Stimulated activated CD4-positive, alpha-beta T cell treated with anti-CD3 and anti-CD28 coated beads, Interleukin-2, amount 100 ng/mL, for 48 hours (primary cell): ENCODE measurements at regions not wholly inside any gene's neighbourhood (a gene's known extent, or its start where the extent isn't known, plus 50 kb on each side); places are given as distances from the start of the nearest gene placed in this dataset.
A peak's percentile ranks its signal among the peaks of the same experiment; 100 is the strongest.

Experiments
- DNase-seq, 2 donors: peaks; one replicate each; pipeline ENCODE4 v3.0.0-alpha.2; 2020

DNA sequence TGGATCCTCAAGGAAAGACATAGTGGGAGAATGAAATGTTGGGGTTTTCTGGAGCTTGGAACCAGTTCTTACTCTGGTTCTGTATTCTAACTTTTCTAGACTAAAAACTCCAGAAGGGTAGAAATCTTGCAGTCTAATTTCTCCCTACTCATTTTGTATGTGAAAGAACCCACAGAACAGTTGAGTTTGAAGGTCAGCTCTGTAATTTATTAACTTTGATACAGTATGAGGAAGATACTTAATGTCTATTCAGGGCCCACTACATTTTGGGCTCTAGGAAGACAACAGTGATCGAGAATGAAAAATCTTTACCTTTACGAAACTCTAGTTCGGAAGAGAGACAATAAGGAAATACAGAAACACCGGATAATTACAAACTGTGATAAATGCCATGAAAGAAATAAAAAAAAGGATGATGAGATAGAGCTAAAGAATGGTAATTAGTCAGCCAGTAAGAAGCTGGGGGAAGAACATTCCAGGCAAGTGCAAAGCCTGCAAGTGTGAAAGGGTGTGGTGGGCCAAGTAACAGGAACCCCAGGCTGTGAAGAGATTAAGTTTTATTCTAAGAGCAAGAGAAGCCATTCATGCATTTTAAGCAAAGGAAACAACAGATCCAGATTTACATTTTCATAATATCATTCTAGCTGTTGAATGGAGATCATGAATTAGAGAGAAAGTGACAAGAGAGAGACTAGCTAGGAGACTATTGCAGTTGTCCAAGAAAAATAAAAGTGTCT, 159.9 kb upstream of the HMCN1 start:
- DNase-seq: no peak

DNA sequence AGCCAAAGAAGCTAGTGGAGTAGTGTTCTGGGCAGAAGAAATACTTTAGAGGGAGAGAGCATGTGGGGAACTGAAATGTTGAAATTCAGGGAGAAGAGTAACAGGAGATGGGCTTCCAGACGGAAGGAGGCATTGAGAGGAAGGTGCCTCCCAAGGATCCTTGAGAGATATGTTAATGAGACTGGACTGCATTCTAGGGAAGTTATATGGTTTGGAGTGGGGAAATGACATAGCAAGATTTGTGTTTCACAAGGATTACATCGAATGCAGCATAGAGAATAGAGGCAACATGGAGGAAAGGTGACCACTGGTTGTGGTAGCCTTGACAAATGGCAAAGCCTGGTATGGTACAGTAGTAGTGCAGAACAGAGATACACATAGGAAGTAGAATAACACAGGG, 160.5 kb upstream of the HMCN1 start:
- DNase-seq: no peak

DNA sequence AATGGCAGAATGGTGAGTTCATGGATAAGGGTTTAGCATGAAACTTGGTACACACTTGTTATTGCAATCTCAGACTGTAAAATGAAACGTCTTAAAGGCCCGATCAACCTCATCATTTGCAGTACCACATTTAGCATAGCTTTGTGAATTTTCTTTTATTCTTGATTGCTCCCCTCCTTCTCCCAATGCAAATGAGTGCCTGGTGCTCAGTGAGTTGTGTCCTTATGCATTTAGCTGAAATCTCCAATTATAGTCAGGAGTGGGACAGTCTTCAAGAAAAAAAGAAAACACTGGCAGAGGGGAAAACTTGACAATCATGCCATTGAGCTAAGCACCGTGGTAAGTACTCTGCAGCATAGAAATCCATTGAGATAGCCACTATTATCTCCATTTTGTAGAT, 161.0 kb upstream of the HMCN1 start:
- no peak for DNase-seq

DNA sequence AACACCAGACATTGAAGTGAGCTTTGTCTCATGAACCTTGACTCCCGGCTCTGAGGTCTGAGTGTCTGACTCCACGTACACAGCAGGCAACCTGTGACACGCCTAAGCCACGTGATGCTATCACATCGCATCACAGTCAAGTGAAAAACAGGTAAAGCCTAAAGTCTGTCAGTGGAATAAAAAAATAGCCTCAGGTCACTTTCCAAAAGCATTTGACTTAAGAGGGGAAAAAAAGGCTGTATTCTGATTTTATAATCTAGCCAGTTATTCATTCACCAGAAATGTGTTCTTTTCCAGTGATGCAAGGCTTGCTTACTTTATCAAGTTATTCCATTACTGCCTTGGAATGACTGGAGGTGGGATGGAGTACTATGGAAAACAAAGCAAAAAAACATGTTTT, 163.2 kb upstream of the HMCN1 start:
- DNase-seq: no peak

- DNase-seq: no peak
Measured at GRCh38 chr1:185568155-185569123, 165.8 kb upstream of the HMCN1 start.

- DNase-seq: no peak
Measured at GRCh38 chr1:185567440-185567839, 166.8 kb upstream of the HMCN1 start.

- DNase-seq: peak in 1 of 2 donors; percentile 23
Measured at GRCh38 chr1:185566995-185567394, 167.2 kb upstream of the HMCN1 start.

DNA sequence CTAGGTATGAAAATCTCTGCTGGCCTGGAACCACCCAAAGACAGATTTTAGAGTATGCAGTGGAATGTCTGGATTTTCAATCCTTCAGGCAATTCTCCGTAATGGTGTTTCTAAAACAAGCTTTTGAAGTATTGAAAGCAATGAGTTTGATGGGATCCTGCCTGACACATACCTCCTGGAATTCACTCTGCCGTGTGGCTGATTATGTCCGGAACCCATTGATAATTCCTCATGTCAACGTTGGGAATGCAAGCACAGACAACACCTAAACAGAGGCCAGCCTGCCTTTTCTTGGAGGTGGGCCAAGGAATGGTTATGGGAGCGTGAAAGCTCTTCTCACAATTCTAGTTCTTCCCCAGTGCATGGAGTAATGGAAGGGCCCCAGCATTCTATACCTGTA, 168.9 kb upstream of the HMCN1 start:
- no peak for DNase-seq

DNA sequence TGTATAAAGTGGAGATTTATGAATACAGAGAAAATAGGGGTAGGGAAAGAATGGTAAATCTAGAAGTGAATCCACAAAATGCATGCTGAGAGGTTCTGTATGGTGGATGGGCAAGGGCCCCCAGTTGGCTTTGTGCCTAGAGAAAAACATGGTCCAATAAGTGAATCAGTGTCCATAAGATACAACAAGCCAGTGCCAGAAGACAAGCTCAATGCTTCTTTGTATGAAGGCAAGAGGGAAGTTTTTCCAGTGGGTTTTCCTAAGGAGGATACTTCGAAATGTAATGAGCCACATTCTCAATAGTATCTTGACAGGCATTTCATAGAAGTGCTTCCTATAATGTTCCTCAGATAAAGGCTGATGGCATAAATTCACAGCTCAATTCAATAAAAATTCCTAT, 169.4 kb upstream of the HMCN1 start:
- no peak for DNase-seq

DNA sequence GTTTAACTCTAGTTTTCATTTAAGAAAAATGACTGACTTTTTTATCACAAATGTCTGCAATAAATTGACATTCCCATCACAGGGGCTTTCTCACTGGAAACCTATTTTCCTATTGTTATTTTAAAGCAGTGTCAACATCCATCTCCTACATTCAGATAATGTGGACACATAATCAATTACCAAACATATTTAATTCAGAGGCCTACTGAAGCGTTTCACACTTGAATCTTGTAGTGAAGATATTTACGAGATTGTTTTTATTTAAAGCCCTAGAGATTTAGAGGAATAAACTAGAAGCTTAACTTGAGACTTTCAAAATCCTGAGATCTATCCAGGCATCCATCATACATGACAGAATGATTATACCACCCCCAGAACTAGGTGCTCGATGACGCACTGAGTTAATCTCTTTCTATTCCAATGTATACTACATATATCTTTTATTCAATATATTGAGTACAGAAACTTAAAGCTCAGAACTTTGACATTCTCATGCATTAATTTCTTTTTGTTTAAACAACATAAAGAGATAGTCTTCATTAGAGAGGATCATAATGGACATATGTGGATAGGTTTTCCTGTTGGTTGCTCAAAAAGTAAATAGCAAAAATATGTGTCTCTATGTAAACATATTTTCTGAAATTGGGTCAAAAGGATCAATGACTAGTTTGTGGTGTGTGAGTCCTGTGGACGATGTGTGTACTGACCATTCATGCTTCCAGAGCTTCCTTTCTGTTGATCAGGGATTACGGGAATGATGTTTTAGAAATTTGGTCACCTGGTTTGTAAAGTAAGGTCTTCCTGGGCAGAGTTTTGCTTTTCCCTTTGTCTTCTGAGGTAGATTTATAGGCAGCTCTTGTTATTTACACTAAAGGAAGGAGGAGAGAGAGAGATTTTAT, 171.5 kb upstream of the HMCN1 start:
- DNase-seq: no peak

- no peak for DNase-seq
Measured at GRCh38 chr1:185561629-185562028, 172.6 kb upstream of the HMCN1 start.

GRCh38 chr1:185560760-185561159, 173.4 kb upstream of the HMCN1 start:
- no peak for DNase-seq

GRCh38 chr1:185559684-185560331, 174.4 kb upstream of the HMCN1 start:
- peak; percentile 29 to 35 for DNase-seq

GRCh38 chr1:185559151-185559550, 175.0 kb upstream of the HMCN1 start:
- no peak for DNase-seq

- no peak for DNase-seq
Measured at GRCh38 chr1:185556561-185556960, 177.6 kb upstream of the HMCN1 start.

DNA sequence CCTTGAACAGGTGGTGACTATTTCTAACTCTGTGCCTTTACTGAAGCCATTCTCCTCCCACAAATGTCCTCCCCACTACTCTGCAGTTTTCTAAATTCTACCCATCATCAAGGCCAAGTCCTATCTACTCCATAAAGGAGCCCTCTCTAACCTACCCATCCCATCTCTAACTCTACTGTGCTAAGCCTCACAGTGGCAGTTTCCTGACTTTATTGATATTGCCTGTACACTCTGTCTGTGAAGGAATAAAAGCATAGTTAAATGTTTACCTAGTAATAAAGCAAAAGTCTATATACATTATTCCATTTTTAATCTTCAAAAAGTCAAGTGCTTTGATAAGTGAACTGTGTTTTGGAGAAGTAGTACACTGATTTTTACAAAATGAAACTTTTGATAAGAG, 178.4 kb upstream of the HMCN1 start:
- DNase-seq: no peak

GRCh38 chr1:185551008-185551407, 183.2 kb upstream of the HMCN1 start:
- DNase-seq: no peak

- DNase-seq: no peak
Measured at GRCh38 chr1:185549906-185550305, 184.3 kb upstream of the HMCN1 start.

DNA sequence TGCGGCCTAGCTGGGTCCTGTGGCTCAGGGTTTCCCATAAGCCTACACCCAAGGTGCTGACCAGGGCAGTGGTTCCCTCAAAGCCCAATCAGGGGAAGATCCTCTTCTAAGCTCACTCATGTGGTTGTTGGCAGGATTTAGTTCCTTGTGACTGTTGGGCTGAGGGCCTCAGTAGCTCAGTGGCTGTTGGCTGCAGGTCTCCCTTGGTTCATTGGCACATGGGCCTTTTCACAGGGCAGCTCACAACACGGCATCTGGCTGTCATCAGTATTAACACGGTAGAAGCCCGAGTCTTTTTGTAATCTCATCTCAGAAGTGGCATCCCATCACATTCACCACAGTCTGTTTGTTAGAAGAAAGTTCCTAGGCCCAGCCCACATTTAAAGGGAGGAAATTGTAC, 188.2 kb upstream of the HMCN1 start:
- no peak for DNase-seq

DNA sequence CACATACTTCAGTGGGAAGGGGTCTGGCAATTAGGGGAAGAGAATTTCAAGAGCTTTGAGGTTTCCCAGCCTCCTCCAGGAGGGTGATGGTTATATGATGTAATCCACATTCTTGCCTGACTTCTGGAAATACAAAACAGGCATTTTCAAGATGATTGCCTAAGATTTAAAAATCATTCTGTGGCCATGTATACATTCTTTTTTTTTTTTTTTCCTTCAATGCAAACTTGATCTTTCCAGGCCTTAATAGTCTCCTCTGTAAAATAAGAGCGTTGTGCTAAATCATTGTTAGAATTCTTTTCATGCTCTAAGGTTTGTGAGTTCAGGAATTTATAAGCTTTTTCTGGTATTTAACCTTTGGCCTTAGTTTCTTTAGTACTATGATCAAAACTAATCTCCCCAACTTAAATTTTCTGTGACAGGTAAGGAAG, 192.3 kb upstream of the HMCN1 start:
- no peak for DNase-seq

GRCh38 chr1:185540295-185540694, 193.9 kb upstream of the HMCN1 start:
- DNase-seq: no peak

- no peak for DNase-seq
Measured at GRCh38 chr1:185539277-185539943, 194.8 kb upstream of the HMCN1 start.
